GM06990 (cell line): ENCODE measurements at regions not wholly inside any gene's neighbourhood (a gene's known extent, or its start where the extent isn't known, plus 50 kb on each side); places are given as distances from the start of the nearest gene placed in this dataset.
"Not testable (repeated sequence)": the region's sequence is repeated elsewhere in the genome, so short reads cannot be mapped to it uniquely, and the experiment has no call there.

Source experiments
- DNase-seq: peaks from one replicate; pipeline ENCODE4 v3.0.0-alpha.2; 2011; ENCODE audit not compliant: insufficient read length; ENCODE audit errors: extremely low read depth
- H3K27me3 ChIP-seq: replicated peaks from 2 replicates; pipeline ENCODE4 v1.6.0; 2011; ENCODE audit warnings: low read length; ENCODE audit not compliant: control insufficient read depth, insufficient read depth
- H3K36me3 ChIP-seq: 2 replicates; pipeline ENCODE4 v1.5.1; 2011; ENCODE audit warnings: low read length; ENCODE audit not compliant: control insufficient read depth, insufficient read depth
- H3K4me3 ChIP-seq: replicated peaks from 2 replicates; pipeline ENCODE4 v1.5.1; 2011; ENCODE audit warnings: low read depth, mild to moderate bottlenecking, control low read depth, low read length
- TF ChIP-seq, protein P1 (sequence below): IDR thresholded peaks from 2 replicates; pipeline ENCODE4 v1.5.1; 2011; ENCODE audit warnings: low read length, control low read depth, mild to moderate bottlenecking, inconsistent platforms; ENCODE audit not compliant: insufficient read depth, poor library complexity, severe bottlenecking

GRCh38 chr10:64873088-64873487, 1351.9 kb downstream of the REEP3 start:
- DNase-seq, result no peak
- Histone ChIP-seq H3K4me3 (no peak overlapping the region), H3K27me3 (no peaks in the 10 kb centered on the region), H3K36me3 (no peaks in the 10 kb centered on the region)
- TF ChIP-seq, protein P1, sequence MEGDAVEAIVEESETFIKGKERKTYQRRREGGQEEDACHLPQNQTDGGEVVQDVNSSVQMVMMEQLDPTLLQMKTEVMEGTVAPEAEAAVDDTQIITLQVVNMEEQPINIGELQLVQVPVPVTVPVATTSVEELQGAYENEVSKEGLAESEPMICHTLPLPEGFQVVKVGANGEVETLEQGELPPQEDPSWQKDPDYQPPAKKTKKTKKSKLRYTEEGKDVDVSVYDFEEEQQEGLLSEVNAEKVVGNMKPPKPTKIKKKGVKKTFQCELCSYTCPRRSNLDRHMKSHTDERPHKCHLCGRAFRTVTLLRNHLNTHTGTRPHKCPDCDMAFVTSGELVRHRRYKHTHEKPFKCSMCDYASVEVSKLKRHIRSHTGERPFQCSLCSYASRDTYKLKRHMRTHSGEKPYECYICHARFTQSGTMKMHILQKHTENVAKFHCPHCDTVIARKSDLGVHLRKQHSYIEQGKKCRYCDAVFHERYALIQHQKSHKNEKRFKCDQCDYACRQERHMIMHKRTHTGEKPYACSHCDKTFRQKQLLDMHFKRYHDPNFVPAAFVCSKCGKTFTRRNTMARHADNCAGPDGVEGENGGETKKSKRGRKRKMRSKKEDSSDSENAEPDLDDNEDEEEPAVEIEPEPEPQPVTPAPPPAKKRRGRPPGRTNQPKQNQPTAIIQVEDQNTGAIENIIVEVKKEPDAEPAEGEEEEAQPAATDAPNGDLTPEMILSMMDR, result no peak

DNA sequence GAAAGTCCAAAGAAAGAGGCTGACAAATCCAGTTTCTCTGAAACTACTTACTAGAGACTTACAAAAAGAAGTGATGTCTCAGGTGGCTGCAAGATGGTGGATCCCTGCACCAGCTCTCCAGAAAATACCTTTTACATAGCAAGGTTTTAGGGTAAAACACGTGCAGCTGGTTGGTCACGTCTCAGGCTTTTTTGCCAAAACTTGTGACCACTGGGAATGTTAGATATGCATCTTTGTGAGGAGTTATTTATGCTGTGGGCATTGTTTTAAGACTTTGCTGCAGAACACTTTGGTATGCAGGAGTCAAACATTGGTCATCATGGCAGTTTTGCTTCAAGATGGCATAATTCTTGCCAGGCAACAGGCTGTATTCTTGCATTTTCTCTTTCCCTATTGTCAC, 1352.8 kb downstream of the REEP3 start:
- no peak overlapping the region for H3K4me3 ChIP-seq
- H3K36me3 ChIP-seq, result no peaks in the 10 kb centered on the region
- DNase-seq, result no peak
- TF ChIP-seq, protein P1, result no peak
- no peaks in the 10 kb centered on the region for H3K27me3 ChIP-seq

DNA sequence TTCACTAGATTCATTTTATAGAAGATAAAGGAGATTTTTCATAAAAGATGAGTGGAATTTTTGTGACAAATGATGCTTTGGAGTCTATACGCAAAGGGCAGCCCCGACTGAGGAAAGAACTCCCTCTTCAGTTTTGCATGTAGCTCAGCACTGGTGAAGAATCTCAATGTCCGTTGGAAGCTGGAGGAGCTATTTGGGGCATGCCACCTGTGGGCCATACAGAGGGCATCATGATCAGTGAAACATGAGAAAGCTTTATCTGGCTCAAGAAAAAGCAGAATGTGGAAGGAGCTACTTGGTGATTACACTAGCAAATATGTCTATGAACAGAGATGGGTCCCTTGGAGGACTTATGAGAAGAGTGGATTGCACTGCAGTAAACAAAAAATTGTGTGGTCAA, 1359.3 kb downstream of the REEP3 start:
- TF ChIP-seq, protein P1, result no peak
- DNase-seq, result no peak
- H3K27me3 ChIP-seq, result no peaks in the 10 kb centered on the region
- H3K36me3 ChIP-seq, result no peaks in the 10 kb centered on the region
- no peak overlapping the region for H3K4me3 ChIP-seq

DNA sequence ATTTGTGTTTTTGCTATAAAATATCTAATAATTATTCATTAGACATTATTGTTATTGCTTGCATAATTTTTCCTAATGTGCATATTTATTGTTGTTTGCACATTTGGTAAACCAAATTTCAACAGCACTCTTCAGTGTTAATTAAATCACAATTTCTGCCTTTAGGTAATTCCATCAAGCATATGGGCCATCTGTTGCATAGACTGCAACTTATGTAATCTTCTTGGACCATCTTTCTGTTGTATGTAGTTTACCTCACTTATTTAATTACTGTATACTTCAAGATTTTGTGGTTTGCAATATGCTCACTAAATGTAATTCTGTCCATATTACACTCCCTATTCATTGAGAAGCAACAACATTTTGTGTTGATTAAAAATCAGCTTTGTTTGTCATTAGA, 1360.1 kb downstream of the REEP3 start:
- Histone ChIP-seq H3K4me3 (no peak overlapping the region), H3K27me3 (no peaks in the 10 kb centered on the region), H3K36me3 (no peaks in the 10 kb centered on the region)
- TF ChIP-seq, protein P1, result no peak
- DNase-seq, result no peak

DNA sequence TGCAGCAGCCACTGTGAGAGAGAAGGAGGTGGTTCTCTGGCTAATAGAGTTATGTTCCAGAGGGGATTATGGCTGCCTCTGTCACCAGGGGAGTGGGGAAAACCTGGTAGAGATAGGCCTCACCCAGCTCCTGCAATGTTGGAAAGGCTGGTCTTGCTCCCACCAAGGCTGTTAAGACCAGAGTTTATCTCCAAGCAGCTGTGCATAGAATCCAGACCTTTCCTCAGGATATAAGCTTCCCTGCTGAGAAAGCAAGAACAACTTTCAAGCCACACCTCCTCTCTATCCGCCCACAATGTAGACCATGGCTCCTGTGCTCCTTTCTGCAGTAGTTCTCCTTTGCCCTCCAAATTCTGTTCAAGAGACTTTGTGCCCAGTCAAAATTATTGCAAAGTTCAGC, 1375.4 kb downstream of the REEP3 start:
- Histone ChIP-seq H3K4me3 (no peak overlapping the region), H3K36me3 (no peaks in the 10 kb centered on the region), H3K27me3 (no peaks in the 10 kb centered on the region)
- DNase-seq, result no peak
- TF ChIP-seq, protein P1, result no peak

GRCh38 chr10:64906311-64906710, 1385.1 kb downstream of the REEP3 start:
- DNase-seq, H3K36me3 ChIP-seq, H3K27me3 ChIP-seq, H3K4me3 ChIP-seq: not testable (repeated sequence)

- H3K27me3 ChIP-seq, H3K36me3 ChIP-seq, H3K4me3 ChIP-seq, DNase-seq: not testable (repeated sequence)
These were observed 1403.1 kb downstream of the REEP3 start for GRCh38 chr10:64924306-64924705.
